ENCODE measurements at regions not wholly inside any gene's neighbourhood (a gene's known extent, or its start where the extent isn't known, plus 50 kb on each side); places are given as distances from the start of the nearest gene placed in this dataset.

GRCh38 chr12:107519906-107520859, 165.4 kb upstream of the PWP1 start:
- TF ChIP-seq EZH2 (IDR thresholded peaks at IDR 0.05; ENCODE audit: insufficient read depth, poor library complexity, severe bottlenecking) (no peak), EZH2phosphoT487 (IDR thresholded peaks at IDR 0.05; ENCODE audit: insufficient read depth, low read depth) (no peak)

All from GM23248 (cell line).